Pons (tissue), 1 donor: ENCODE measurements at regions not wholly inside any gene's neighbourhood (a gene's known extent, or its start where the extent isn't known, plus 50 kb on each side); places are given as distances from the start of the nearest gene placed in this dataset.
"Not testable (repeated sequence)": the region's sequence is repeated elsewhere in the genome, so short reads cannot be mapped to it uniquely, and the experiment has no call there.

ENCODE experiments used
- DNase-seq: peaks from one replicate; pipeline ENCODE4 v3.0.0-alpha.2; 2016; ENCODE audit warnings: low spot score

DNA sequence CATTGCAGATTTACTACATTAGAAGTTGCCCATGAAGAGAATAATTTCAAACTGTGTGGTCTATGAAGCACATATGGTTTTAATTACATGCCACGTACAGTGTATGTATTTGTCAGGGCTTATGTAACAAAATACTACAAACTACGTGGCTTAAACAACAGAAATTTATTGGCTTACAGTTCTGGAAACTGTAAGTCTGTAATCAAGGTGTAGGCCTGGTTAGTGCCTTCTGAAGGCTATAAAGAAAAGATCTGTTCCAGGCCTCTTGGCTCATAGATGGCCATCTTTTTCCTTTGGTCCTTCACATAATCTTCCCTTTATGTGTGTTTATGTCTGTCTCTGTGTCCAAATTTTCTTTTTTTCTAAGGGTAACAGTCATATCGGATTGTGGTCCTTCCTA, 1160.2 kb downstream of the FAM133A start:
- no peak for DNase-seq

GRCh38 chrX:94850811-94851210, 1176.8 kb downstream of the FAM133A start:
- DNase-seq, result peak; percentile 41

- no peak for DNase-seq
Observed at GRCh38 chrX:94854251-94854650, 1180.2 kb downstream of the FAM133A start.

- not testable (repeated sequence) for DNase-seq
Observed at GRCh38 chrX:94862470-94862869, 1188.5 kb downstream of the FAM133A start.

DNA sequence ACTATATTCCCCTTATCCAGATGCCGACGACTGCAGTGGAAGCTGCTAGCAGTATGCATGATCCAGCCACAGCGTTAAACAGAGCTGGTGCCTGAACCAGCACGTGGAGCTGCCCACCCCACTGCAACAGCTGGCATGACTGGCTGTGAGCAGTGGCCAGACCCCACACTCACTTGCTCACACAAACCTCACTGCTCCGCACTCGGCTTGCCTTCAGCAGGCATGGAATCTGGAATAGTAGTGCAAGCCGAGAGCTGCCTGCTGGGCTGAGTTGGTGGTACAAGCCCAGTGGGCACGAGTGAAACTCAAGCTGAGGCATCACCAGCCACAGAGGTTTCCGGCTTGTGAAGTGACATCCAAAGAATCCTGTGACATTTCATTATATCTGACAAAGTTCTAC, 1197.6 kb downstream of the FAM133A start:
- no peak for DNase-seq

DNA sequence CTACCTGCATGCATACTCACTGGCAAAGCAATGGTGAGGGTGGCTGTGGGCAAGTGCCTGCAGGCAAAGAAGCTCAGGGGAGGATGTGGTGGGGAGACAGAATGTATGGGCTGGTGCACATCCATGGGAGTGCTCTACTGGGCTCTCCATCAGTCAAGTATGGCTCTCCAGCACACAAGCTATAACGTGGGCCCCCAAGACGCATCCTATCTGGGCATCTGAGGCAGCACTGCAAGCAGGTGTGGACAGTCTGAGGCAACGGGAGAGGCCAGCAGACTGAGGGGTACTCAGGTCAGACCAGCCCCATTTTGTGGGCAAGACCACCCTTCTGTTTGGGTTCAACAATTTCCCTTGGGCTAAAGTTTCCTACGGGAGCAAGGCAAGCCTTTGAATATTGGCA, 1227.8 kb downstream of the FAM133A start:
- no peak for DNase-seq

DNA sequence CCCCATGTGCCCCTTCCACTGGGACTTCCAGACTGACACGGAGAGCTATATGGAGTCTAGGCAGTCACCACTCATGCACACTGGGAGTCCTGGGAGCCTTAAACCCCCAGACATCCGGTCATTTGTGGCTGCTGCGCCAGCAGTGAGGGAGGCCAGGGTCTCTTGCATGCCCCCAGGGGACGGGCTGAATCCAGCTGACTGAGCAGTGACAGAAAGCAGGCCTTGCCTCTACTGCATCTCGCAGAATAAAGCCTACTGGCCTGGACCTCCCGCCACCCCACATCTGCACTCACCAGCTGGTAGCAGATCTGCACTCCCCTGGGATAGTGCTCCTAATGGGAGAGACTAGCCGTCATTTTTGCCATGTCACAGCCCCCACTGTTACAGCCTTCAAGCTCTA, 1234.2 kb downstream of the FAM133A start:
- no peak for DNase-seq

DNA sequence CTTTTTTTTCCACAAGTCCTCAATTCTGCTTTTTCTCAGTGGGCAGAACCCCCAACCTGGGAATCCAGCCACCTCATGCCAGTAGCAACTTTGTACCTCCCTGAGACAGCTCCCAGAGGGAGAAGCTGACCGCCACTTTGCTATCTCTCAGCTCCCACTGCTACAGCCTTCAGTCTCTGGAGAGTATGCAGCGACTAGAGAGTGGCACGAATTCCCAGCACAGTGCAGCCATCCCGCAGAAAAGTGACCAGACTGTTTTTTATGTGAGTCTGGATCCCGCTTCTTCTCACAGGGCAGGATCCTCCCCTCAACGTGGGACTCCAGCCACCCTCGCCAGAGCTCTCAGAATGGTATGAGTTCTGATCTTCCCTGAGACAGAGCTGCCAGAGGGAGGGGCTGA, 1234.6 kb downstream of the FAM133A start:
- DNase-seq, result no peak

GRCh38 chrX:94914235-94914634, 1240.2 kb downstream of the FAM133A start:
- DNase-seq, result no peak

- no peak for DNase-seq
Observed at GRCh38 chrX:94932278-94932965, 1258.4 kb downstream of the FAM133A start.

DNA sequence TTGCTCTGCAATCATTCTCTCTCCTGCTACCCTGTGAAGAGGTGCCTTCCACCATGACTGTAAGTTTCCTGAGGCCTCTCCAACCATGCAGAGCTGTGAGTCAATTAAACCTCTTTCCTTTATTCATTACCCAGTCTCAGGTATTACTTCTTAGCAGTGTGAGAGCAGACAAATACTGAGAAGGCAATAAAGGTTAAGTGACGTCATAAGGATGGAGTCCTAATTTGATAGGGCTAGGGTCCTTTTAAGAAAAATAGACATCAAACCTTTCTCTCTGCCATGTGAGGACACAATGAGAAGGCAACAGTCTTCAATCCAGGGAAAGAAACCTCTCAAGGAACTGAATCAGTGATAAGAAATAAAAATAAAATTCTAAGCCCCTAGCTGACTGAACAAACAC, 1262.7 kb downstream of the FAM133A start:
- no peak for DNase-seq

GRCh38 chrX:94937491-94937890, 1263.5 kb downstream of the FAM133A start:
- DNase-seq, result no peak

DNA sequence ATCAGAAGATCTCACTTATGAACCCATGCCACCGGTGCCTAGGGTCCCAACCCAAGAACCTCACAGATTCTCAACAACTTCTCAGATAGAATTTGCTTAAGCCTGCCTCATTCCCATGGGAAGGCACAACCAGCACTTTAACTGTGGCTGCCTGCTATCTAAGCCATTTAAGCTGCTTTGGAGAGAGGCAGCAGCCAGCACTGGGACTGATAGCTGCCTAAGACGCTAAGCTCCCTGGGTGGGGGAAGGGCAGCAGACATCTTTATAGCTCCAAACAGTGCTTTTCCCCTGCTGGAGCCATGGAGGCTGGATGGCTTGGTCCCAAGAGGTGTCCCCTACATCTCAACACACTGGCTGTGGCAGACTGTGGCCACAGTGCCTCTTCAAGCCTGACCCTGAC, 1268.6 kb downstream of the FAM133A start:
- DNase-seq, result no peak

DNA sequence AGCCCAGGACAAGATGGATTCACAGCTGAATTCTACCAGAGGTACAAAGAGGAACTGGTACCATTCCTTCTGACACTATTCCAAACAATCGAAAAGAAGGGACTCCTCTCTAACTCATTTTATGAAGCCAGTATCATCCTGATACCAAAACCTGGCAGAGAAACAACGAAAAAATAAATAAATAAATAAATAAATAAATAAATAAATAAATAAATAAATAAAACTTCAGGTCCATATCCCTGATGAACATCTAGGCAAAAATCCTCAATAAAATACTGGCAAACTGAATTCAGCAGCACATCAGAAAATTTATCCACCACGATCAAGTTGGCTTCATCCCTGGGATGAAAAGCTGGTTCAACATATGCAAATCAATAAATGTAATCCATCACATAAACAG, 1272.1 kb downstream of the FAM133A start:
- not testable (repeated sequence) for DNase-seq

- DNase-seq, result no peak
Observed at GRCh38 chrX:94961730-94962129, 1287.7 kb downstream of the FAM133A start.

DNA sequence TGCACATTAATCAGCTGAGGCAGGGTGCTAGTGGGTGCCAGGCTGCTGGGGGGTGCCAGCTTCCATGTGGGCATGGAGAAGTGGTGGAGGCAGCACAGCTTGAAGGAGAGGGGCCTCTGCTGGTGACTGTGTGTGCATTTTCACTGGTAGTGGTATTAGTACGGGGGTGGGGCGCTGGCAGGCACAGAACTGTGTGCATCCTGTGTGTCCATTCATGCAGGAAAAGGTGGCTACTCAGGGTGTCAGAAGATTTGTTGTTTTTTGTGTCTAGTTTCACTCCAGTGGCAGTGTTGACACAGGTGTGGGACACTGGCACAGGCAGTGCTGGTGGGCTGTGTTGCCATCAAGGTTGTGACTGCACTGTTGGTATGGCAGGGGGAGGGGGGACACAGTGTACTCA, 1303.6 kb downstream of the FAM133A start:
- DNase-seq, result no peak

GRCh38 chrX:94977986-94978385, 1304.0 kb downstream of the FAM133A start:
- DNase-seq, result no peak
